Gastroesophageal sphincter (tissue), 3 donors: ENCODE measurements at regions not wholly inside any gene's neighbourhood (a gene's known extent, or its start where the extent isn't known, plus 50 kb on each side); places are given as distances from the start of the nearest gene placed in this dataset.

ENCODE experiments used
- POLR2A ChIP-seq, 2 donors: fragments of 450-650 bp; IDR thresholded peaks; one replicate each; pipeline ENCODE4 v1.6.1; 2017; ENCODE audit warnings: antibody characterized with exemption in 2 of 2, mild to moderate bottlenecking in 2 of 2, moderate library complexity in 1 of 2
- TF ChIP-seq, protein P1 (sequence below), 4 experiments: fragments of 200-600 bp in 2 of 4; fragments of 450-650 bp in 2 of 4; sonication (generic) in 1 of 4; IDR thresholded peaks; one replicate each; pipeline ENCODE4 v1.5.1; 2017 to 2019; ENCODE audit warnings: antibody characterized with exemption in 4 of 4, mild to moderate bottlenecking in 2 of 4, moderate library complexity in 2 of 4

GRCh38 chr2:176449852-176450251 is 180.6 kb downstream of the MTX2 start:
- TF ChIP-seq, protein P1, sequence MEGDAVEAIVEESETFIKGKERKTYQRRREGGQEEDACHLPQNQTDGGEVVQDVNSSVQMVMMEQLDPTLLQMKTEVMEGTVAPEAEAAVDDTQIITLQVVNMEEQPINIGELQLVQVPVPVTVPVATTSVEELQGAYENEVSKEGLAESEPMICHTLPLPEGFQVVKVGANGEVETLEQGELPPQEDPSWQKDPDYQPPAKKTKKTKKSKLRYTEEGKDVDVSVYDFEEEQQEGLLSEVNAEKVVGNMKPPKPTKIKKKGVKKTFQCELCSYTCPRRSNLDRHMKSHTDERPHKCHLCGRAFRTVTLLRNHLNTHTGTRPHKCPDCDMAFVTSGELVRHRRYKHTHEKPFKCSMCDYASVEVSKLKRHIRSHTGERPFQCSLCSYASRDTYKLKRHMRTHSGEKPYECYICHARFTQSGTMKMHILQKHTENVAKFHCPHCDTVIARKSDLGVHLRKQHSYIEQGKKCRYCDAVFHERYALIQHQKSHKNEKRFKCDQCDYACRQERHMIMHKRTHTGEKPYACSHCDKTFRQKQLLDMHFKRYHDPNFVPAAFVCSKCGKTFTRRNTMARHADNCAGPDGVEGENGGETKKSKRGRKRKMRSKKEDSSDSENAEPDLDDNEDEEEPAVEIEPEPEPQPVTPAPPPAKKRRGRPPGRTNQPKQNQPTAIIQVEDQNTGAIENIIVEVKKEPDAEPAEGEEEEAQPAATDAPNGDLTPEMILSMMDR (IDR thresholded peaks at IDR 0.05) = no peak
- TF ChIP-seq POLR2A (IDR thresholded peaks at IDR 0.05) = no peak
